Kidney tubule cell (primary cell): ENCODE measurements at regions not wholly inside any gene's neighbourhood (a gene's known extent, or its start where the extent isn't known, plus 50 kb on each side); places are given as distances from the start of the nearest gene placed in this dataset.

Source experiments
- DNase-seq: peaks from one replicate; pipeline ENCODE4 v3.0.0-alpha.2; 2018; ENCODE audit warnings: low spot score

GRCh38 chr6:44012078-44012493 lies 115.2 kb downstream of the MRPL14 start:
- DNase-seq, result peak; percentile 97

- DNase-seq, result peak; percentile 82
These were observed 115.8 kb downstream of the MRPL14 start for GRCh38 chr6:44011350-44011920.

GRCh38 chr6:44010411-44011349 lies 116.6 kb downstream of the MRPL14 start:
- peak; percentile 99 for DNase-seq

GRCh38 chr6:44009425-44010321 lies 117.6 kb downstream of the MRPL14 start:
- DNase-seq, result peak; percentile 91

- no peak for DNase-seq
These were observed 118.4 kb downstream of the MRPL14 start for GRCh38 chr6:44008821-44009370.

GRCh38 chr6:44007818-44008621 lies 119.2 kb downstream of the MRPL14 start:
- DNase-seq, result no peak

GRCh38 chr6:44006872-44007303 lies 120.4 kb downstream of the MRPL14 start:
- no peak for DNase-seq

GRCh38 chr6:44006123-44006871 lies 121.0 kb downstream of the MRPL14 start:
- peak; percentile 81 for DNase-seq

GRCh38 chr6:44005507-44005903 lies 121.7 kb downstream of the MRPL14 start:
- DNase-seq, result no peak

- peak; percentile 76 for DNase-seq
These were observed 122.4 kb downstream of the MRPL14 start for GRCh38 chr6:44004625-44005506.

GRCh38 chr6:44004136-44004535 lies 123.1 kb downstream of the MRPL14 start:
- DNase-seq, result no peak

GRCh38 chr6:44003345-44004061 lies 123.7 kb downstream of the MRPL14 start:
- DNase-seq, result peak; percentile 81

GRCh38 chr6:44002593-44003344 lies 124.5 kb downstream of the MRPL14 start:
- peak; percentile 94 for DNase-seq

- no peak for DNase-seq
These were observed 125.1 kb downstream of the MRPL14 start for GRCh38 chr6:44002067-44002592.

- peak; percentile 71 for DNase-seq
These were observed 125.8 kb downstream of the MRPL14 start for GRCh38 chr6:44001318-44002066.

- DNase-seq, result peak; percentile 60
These were observed 126.9 kb downstream of the MRPL14 start for GRCh38 chr6:44000164-44000842.
